HEK293 (cell line): ENCODE measurements at regions not wholly inside any gene's neighbourhood (a gene's known extent, or its start where the extent isn't known, plus 50 kb on each side); places are given as distances from the start of the nearest gene placed in this dataset.

ENCODE experiments used
- KLF10 ChIP-seq: fragments of 450-650 bp; IDR thresholded peaks from 2 replicates; pipeline ENCODE4 v1.5.1; 2018; ENCODE audit warnings: missing biosample characterization, mild to moderate bottlenecking, missing genetic modification characterization
- SP2 ChIP-seq: fragments of 450-650 bp; formaldehyde crosslinking; IDR thresholded peaks from 2 replicates; pipeline ENCODE4 v1.5.1; 2016; ENCODE audit warnings: missing biosample characterization, missing genetic modification characterization
- ZFP69B ChIP-seq: fragments of 450-650 bp; formaldehyde crosslinking; IDR thresholded peaks from 2 replicates; pipeline ENCODE4 v1.5.1; 2016; ENCODE audit warnings: missing biosample characterization, missing genetic modification characterization
- ZNF416 ChIP-seq: fragments of 450-650 bp; formaldehyde crosslinking; IDR thresholded peaks from 2 replicates; pipeline ENCODE4 v1.5.1; 2016; ENCODE audit warnings: missing biosample characterization, missing genetic modification characterization
- ZNF530 ChIP-seq: fragments of 450-650 bp; formaldehyde crosslinking; IDR thresholded peaks from 2 replicates; pipeline ENCODE4 v1.5.1; 2016; ENCODE audit warnings: low read depth, missing biosample characterization, missing genetic modification characterization
- ZNF623 ChIP-seq: fragments of 450-650 bp; formaldehyde crosslinking; IDR thresholded peaks from 2 replicates; pipeline ENCODE4 v1.5.1; 2016; ENCODE audit warnings: missing biosample characterization, missing genetic modification characterization
- TF ChIP-seq, protein P1 (sequence below): fragments of 450-650 bp; formaldehyde crosslinking; IDR thresholded peaks from 2 replicates; pipeline ENCODE4 v1.5.1; 2016; ENCODE audit warnings: missing biosample characterization, missing genetic modification characterization
- TF ChIP-seq, protein P2 (sequence below): fragments of 450-650 bp; formaldehyde crosslinking; IDR thresholded peaks from 2 replicates; pipeline ENCODE4 v1.5.1; 2016; ENCODE audit warnings: missing biosample characterization, missing genetic modification characterization, low read depth

DNA sequence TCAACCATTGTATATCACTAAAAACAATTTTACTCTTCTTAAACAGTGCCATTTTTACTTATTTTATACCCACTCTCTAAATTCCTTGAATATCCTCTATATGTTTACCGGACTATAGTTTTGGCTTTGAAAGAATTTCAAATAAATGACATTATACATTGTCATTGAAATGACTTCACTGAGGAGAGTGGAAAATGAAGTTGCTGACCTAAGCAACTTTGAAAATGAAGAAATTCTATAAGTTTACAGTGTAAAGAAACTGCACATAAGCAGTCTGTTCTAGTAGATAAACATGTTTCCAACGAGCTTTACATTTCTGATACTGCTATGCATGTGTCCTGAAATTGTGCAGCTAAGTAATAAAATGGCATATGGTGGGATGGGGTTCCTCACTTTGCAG lies 1094.0 kb downstream of the TMEM121 start:
- TF ChIP-seq, protein P1, sequence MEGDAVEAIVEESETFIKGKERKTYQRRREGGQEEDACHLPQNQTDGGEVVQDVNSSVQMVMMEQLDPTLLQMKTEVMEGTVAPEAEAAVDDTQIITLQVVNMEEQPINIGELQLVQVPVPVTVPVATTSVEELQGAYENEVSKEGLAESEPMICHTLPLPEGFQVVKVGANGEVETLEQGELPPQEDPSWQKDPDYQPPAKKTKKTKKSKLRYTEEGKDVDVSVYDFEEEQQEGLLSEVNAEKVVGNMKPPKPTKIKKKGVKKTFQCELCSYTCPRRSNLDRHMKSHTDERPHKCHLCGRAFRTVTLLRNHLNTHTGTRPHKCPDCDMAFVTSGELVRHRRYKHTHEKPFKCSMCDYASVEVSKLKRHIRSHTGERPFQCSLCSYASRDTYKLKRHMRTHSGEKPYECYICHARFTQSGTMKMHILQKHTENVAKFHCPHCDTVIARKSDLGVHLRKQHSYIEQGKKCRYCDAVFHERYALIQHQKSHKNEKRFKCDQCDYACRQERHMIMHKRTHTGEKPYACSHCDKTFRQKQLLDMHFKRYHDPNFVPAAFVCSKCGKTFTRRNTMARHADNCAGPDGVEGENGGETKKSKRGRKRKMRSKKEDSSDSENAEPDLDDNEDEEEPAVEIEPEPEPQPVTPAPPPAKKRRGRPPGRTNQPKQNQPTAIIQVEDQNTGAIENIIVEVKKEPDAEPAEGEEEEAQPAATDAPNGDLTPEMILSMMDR: no peak
- TF ChIP-seq ZFP69B (no peak), SP2 (tag by site-specific recombination) (no peak), ZNF416 (tag by site-specific recombination) (no peak), KLF10 (no peak), ZNF623 (no peak), ZNF530 (tag by site-specific recombination) (no peak)
- TF ChIP-seq, protein P2, sequence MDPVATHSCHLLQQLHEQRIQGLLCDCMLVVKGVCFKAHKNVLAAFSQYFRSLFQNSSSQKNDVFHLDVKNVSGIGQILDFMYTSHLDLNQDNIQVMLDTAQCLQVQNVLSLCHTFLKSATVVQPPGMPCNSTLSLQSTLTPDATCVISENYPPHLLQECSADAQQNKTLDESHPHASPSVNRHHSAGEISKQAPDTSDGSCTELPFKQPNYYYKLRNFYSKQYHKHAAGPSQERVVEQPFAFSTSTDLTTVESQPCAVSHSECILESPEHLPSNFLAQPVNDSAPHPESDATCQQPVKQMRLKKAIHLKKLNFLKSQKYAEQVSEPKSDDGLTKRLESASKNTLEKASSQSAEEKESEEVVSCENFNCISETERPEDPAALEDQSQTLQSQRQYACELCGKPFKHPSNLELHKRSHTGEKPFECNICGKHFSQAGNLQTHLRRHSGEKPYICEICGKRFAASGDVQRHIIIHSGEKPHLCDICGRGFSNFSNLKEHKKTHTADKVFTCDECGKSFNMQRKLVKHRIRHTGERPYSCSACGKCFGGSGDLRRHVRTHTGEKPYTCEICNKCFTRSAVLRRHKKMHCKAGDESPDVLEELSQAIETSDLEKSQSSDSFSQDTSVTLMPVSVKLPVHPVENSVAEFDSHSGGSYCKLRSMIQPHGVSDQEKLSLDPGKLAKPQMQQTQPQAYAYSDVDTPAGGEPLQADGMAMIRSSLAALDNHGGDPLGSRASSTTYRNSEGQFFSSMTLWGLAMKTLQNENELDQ: no peak
